ENCODE measurements at regions not wholly inside any gene's neighbourhood (a gene's known extent, or its start where the extent isn't known, plus 50 kb on each side); places are given as distances from the start of the nearest gene placed in this dataset.
"Not testable (repeated sequence)": the region's sequence is repeated elsewhere in the genome, so short reads cannot be mapped to it uniquely, and the experiment has no call there.

DNA sequence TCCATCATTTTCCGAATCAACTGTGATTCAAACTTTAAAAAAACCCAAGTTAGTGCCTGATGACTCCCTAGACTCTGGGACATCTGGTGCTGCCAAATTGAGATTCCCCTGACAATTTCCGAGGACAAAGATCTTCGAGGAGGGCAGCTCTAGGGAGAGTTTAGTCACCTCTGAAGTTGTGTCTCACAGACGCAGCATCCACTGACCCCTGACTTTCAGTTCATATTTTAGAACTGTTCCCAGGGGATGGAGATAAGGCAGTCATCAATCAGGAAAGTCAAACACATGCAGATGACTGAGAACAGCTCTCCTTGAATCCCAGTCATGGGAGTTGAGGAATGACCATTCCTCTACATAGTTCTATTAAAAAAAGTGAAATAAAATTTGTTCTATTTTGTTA lies 643.9 kb downstream of the TRIML1 start:
- no peak overlapping the region for H3K4me3 ChIP-seq (ENCODE audit: low read depth, low read length)
- TF ChIP-seq, protein P1, sequence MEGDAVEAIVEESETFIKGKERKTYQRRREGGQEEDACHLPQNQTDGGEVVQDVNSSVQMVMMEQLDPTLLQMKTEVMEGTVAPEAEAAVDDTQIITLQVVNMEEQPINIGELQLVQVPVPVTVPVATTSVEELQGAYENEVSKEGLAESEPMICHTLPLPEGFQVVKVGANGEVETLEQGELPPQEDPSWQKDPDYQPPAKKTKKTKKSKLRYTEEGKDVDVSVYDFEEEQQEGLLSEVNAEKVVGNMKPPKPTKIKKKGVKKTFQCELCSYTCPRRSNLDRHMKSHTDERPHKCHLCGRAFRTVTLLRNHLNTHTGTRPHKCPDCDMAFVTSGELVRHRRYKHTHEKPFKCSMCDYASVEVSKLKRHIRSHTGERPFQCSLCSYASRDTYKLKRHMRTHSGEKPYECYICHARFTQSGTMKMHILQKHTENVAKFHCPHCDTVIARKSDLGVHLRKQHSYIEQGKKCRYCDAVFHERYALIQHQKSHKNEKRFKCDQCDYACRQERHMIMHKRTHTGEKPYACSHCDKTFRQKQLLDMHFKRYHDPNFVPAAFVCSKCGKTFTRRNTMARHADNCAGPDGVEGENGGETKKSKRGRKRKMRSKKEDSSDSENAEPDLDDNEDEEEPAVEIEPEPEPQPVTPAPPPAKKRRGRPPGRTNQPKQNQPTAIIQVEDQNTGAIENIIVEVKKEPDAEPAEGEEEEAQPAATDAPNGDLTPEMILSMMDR (IDR thresholded peaks at IDR 0.05; ENCODE audit: insufficient read depth, low read depth, low read length, missing control alignments): no peak
- DNase-seq (ENCODE audit: low read depth): no peak

DNA sequence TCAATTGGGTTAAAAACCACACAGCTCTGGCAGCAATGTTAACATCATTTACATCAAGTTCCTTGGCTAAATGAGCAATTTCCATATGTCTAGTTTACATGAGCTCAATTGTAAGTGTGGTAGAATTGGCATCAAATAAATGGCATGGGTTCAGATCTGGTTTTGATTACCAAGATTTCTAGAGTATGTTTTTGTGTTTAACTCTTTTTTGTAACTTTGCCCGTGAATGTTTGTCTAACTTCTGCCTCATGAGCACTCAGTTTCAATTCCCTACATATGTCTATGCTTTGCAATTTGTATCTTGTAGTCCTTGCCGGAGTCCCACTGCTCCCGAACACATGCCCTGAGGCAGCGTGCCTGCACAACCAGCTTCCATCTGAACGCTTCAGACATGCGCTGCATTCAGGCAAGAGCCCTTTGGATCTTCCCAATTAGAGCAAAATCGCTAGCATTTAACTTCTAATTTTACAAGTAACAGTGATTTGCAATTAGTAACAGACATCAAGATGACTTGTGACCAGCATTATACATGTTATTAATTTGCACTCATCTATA lies 644.4 kb downstream of the TRIML1 start:
- H3K4me3 ChIP-seq (ENCODE audit: low read depth, low read length): no peak overlapping the region
- no peak for DNase-seq (ENCODE audit: low read depth)
- TF ChIP-seq, protein P1 (IDR thresholded peaks at IDR 0.05; ENCODE audit: insufficient read depth, low read depth, low read length, missing control alignments): no peak

DNA sequence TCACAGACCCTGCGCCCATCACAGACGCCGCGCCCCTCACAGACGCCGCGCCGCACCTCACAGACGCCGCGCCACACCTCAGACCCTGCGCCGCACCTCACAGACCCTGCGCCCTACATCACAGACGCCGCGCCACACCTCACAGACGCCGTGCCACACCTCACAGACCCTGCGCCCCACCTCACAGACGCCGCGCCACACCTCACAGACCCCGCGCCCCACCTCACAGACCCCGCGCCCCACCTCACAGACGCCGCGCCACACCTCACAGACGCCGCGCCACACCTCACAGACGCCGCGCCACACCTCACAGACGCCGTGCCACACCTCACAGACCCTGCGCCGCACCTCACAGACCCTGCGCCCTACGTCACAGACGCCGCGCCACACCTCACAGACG lies 657.4 kb downstream of the TRIML1 start:
- DNase-seq (ENCODE audit: low read depth); H3K4me3 ChIP-seq (ENCODE audit: low read depth, low read length): not testable (repeated sequence)

DNA sequence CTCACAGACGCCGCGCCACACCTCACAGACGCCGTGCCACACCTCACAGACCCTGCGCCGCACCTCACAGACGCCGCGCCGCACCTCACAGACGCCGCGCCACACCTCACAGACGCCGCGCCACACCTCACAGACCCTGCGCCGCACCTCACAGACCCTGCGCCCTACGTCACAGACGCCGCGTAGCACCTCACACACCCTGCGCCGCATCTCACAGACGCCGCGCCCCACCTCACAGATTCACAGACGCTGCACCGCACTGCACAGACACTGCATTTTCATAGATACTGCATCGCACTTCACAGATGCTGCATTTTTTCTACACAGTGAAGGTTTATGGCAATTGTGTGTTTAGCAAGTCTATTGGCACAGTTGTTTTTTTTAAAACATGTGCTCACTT lies 657.8 kb downstream of the TRIML1 start:
- not testable (repeated sequence) for H3K4me3 ChIP-seq (ENCODE audit: low read depth, low read length); DNase-seq (ENCODE audit: low read depth)

DNA sequence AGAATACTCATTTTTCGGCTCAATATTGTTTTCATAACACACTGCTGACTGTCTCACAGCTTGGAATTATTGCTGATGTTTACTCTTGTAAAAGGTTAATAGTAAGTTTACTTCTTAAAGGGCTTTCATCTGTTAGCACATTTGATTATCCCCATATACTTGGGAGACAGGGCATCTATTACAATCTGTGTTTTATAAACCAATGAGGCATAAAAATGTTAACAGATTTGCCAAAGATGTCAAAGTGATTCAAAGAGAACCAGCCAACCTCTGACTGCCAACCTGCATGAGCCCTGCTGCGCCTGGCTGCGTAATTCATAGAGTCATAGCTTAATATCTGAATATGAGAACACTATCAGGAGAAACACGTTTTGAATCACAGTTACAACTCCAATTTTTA lies 665.6 kb downstream of the TRIML1 start:
- DNase-seq (ENCODE audit: low read depth): no peak
- no peak overlapping the region for H3K4me3 ChIP-seq (ENCODE audit: low read depth, low read length)
- TF ChIP-seq, protein P1 (IDR thresholded peaks at IDR 0.05; ENCODE audit: insufficient read depth, low read depth, low read length, missing control alignments): no peak

DNA sequence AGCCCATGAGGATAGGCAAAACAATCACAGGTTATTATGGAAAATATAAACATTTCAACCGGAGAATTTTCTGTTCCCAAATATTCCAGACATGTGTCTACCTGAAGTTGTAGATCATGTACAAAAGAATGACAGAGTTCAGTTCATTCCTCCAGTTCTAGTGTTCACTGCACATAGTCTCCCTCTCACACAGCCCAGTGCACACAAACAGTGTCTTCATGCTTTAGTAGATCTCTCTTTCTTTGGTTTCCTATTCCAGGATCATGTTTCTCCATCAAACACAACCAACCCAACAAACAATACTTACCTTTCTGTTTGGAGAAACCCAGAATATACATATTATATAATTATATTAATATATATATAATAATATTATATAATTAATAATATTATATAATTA lies 671.9 kb downstream of the TRIML1 start:
- no peak for DNase-seq (ENCODE audit: low read depth)
- H3K4me3 ChIP-seq (ENCODE audit: low read depth, low read length): no peak overlapping the region
- TF ChIP-seq, protein P1 (IDR thresholded peaks at IDR 0.05; ENCODE audit: insufficient read depth, low read depth, low read length, missing control alignments): no peak

DNA sequence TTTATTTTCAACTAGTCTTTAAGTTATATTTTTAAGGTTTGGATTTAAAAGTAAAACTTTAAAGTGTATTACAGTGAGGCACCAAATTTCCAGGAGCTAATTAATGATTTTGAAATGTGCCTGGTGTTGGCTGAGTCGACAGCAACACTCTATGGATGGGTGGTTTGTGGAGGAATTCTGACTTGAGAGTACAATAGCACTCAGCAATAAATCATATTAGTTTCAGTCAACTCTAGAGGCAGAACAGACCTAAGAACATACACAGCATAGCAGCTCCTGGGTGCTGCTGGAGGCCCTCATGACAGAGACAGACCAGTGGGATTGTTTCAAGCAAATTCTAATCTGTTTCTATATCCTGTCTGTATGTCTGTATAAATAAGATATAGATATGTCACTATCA lies 673.4 kb downstream of the TRIML1 start:
- no peak for DNase-seq (ENCODE audit: low read depth)
- TF ChIP-seq, protein P1 (IDR thresholded peaks at IDR 0.05; ENCODE audit: insufficient read depth, low read depth, low read length, missing control alignments): no peak
- no peak overlapping the region for H3K4me3 ChIP-seq (ENCODE audit: low read depth, low read length)

DNA sequence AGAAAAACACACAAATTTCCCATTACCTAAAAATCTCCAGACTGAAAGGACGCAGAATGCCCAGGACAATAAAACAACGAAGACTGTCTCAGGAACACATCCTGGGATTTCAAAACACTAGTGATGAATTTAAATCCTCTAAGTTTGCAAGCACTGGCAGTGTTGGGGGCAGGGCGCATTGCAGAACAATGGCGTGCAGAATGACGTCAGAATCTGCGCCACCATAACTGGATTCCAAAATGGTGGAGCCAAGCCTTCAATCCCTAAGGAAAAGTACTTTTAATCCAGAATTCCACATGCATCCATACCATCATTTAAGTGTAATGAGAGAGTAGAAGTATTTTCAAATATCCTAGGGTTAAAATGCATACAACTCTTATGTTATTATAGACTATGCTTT lies 679.1 kb downstream of the TRIML1 start:
- H3K4me3 ChIP-seq (ENCODE audit: low read depth, low read length): no peak overlapping the region
- DNase-seq (ENCODE audit: low read depth): no peak
- TF ChIP-seq, protein P1 (IDR thresholded peaks at IDR 0.05; ENCODE audit: insufficient read depth, low read depth, low read length, missing control alignments): no peak
